Caco-2 (cell line): ENCODE measurements at regions not wholly inside any gene's neighbourhood (a gene's known extent, or its start where the extent isn't known, plus 50 kb on each side); places are given as distances from the start of the nearest gene placed in this dataset.

Experiments
- BruUV-seq: library from RNA; stranded (reverse); fragments of 400-500 nt; replicated peaks from 2 replicates; lab custom pipeline; 2021; lab: Mats Ljungman, UMichigan
- CTCF ChIA-PET: fragments of 300-600 bp; sonication (Branson Sonifier 250); formaldehyde crosslinking; loops from one replicate; lab custom pipeline; 2022; ENCODE audit warnings: antibody characterized with exemption; lab: Charles Lee
- POLR2A ChIA-PET: fragments of 300-600 bp; sonication (Branson Sonifier 250); formaldehyde crosslinking; loops from one replicate; lab custom pipeline; 2022; ENCODE audit warnings: antibody characterized with exemption; lab: Charles Lee
- DNase-seq, 2 experiments: peaks; one replicate each; pipeline versions ENCODE4 v3.0.0 to v3.0.0-alpha.2; 2020 to 2022
- H3K27me3 ChIP-seq: replicated peaks from 2 replicates; pipeline ENCODE4 v1.6.0; 2011; ENCODE audit warnings: low read length; ENCODE audit not compliant: control insufficient read depth, insufficient read depth
- H3K36me3 ChIP-seq: 2 replicates; pipeline ENCODE4 v1.5.1; 2011; ENCODE audit warnings: low read length; ENCODE audit not compliant: control insufficient read depth, insufficient read depth
- H3K4me1 ChIP-seq: fragments of 250-450 bp; sonication (Bioruptor Pico); 2 replicates; pipeline ENCODE4 v1.5.1; 2020; ENCODE audit warnings: mild to moderate bottlenecking
- H3K4me3 ChIP-seq: 2 replicates; pipeline ENCODE4 v1.5.1; 2011; ENCODE audit warnings: low read depth, mild to moderate bottlenecking, control low read depth, low read length
- H3K9me3 ChIP-seq: fragments of 250-450 bp; sonication (Bioruptor Pico); 2 replicates; pipeline ENCODE4 v1.5.1; 2020; ENCODE audit warnings: mild to moderate bottlenecking, moderate library complexity
- H3K27ac Mint-ChIP-seq: one replicate; pipeline ENCODE4 v1.8.0; 2022; ENCODE audit warnings: mixed read lengths; ENCODE audit not compliant: unreplicated experiment
- H3K27me3 Mint-ChIP-seq: one replicate; pipeline ENCODE4 v1.8.0; 2022; ENCODE audit warnings: mixed read lengths; ENCODE audit not compliant: insufficient read depth, unreplicated experiment
- H3K36me3 Mint-ChIP-seq: one replicate; pipeline ENCODE4 v1.8.0; 2022; ENCODE audit warnings: mild to moderate bottlenecking, mixed read lengths; ENCODE audit not compliant: insufficient read depth, unreplicated experiment
- H3K4me1 Mint-ChIP-seq: one replicate; pipeline ENCODE4 v1.8.0; 2022; ENCODE audit warnings: low read depth, mixed read lengths; ENCODE audit not compliant: unreplicated experiment
- H3K4me3 Mint-ChIP-seq: one replicate; pipeline ENCODE4 v1.8.0; 2022; ENCODE audit warnings: mild to moderate bottlenecking, moderate library complexity, mixed read lengths; ENCODE audit not compliant: unreplicated experiment
- H3K9me3 Mint-ChIP-seq: one replicate; pipeline ENCODE4 v1.8.0; 2022; ENCODE audit warnings: mixed read lengths; ENCODE audit not compliant: unreplicated experiment
- CTCF ChIP-seq, 2 experiments: fragments of 200-600 bp in 1 of 2; IDR thresholded peaks; 1 replicate in 1 of 2; 2 replicates in 1 of 2; pipeline versions ENCODE4 v1.5.1 to v1.8.0; 2011 to 2022; ENCODE audit warnings: antibody characterized with exemption in 1 of 2, control low read depth in 1 of 2, inconsistent platforms in 1 of 2, low read depth in 1 of 2, low read length in 1 of 2, mild to moderate bottlenecking in 1 of 2, moderate library complexity in 1 of 2; ENCODE audit not compliant: insufficient read depth in 1 of 2, severe bottlenecking in 1 of 2, unreplicated experiment in 1 of 2
- intact Hi-C: fragments of 100-400 bp; cut with micrococcal nuclease; formaldehyde crosslinking; loops from one replicate; pipeline ENCODE4 v1.10.0; 2022; ENCODE audit not compliant: unreplicated experiment

DNA sequence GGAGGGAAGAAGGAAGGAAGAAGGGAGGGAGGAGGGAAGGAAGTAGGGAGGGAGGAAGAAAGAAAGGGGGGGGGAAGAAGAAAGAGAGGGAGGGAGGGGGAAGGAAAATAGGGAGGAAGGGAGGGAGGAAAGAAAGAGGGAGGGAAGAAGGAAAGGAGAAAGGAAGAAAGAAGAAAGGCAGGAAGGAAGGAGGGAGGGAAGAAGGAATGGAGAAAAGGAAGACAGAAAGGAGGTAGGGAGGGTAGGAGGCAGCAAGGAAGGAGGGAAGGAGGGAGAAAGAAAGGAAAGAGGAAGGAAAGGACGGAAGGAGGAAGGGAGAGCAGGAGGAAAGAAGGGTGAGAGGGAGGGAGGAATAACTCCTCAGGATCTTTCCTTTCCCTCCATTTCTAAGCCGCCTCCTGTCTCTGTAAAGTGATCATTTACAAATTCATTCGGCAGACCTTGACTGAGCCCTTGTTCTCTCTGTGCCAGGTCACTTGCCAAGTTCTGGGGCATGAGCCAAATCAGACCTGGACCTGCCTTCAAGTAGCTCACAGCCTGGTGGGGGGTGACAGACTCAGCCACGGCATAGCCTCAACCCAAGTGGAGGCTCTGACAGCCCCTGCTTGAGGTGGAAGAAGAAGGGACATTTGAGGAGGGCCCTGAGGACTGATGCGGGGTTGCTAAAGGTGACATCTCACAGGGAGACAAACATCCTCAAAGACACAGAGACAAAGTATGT is 69.0 kb upstream of the HRH2 start:
- Histone ChIP-seq H3K27me3 (no peaks in the 10 kb centered on the region), H3K9me3 (no peaks in the 10 kb centered on the region), H3K36me3 (no peaks in the 10 kb centered on the region), H3K4me1 (no peaks in the 10 kb centered on the region), H3K4me3 (no peak overlapping the region)
- DNase-seq: no peak
- Mint-ChIP-seq H3K4me3 (no peak overlapping the region), H3K9me3 (peaks cover 2% of the 10 kb centered on the region), H3K4me1 (no peaks in the 10 kb centered on the region), H3K36me3 (no peaks in the 10 kb centered on the region), H3K27ac (no peak overlapping the region), H3K27me3 (peaks cover 5% of the 10 kb centered on the region)
- no TSS peak for BruUV-seq
- intact Hi-C loops: no loop called here
- TF ChIP-seq CTCF (IDR thresholded peaks at IDR 0.05; ENCODE audit: insufficient read depth in 1 of 2, low read depth in 1 of 2, low read length in 1 of 2, severe bottlenecking in 1 of 2, unreplicated experiment in 1 of 2): no peak
- CTCF ChIA-PET: no interaction called here
- POLR2A ChIA-PET: no interaction called here

DNA sequence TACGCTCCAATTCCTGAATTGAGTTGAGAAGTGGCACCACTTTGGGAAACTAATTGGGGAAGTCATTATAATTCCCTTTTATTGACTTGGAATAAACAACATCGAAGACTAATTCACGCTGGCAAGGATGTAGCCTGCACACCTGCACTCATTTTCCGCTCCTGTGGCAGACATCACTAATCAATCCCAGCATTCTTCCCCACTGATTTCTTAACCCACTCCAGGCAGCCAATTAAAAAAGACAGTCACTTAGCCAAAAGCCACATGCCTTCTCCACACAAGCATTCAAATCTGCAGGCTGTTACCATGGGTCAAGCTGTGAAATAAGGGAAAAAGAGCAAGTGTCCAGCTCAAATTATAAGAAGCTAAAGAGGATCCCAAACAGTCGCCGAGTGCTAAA is 68.2 kb upstream of the HRH2 start:
- no TSS peak for BruUV-seq
- no peak overlapping the region for H3K27ac Mint-ChIP-seq
- H3K4me1 ChIP-seq: no peaks in the 10 kb centered on the region

DNA sequence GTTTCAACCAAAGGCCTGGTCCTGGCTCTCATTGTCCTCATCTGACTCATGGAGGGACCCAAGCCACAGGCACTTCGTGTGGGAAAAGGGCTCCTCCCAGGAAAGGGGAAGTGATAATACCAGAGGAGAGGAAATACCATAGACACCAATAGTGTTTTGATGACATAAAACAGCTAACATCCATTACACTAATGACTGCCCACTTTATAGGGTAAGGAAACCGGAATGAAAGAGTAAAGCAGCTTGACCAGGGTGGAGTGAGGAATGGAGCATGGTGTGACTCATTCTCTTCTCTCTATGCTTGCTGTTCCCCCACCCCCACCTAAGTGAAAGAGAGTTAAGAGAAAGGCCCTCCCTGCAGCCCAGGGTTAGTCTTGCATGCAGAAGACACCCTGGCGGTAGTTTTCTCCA is 67.4 kb upstream of the HRH2 start:
- Histone ChIP-seq H3K9me3 (no peaks in the 10 kb centered on the region), H3K4me1 (no peaks in the 10 kb centered on the region), H3K36me3 (no peaks in the 10 kb centered on the region), H3K4me3 (no peak overlapping the region), H3K27me3 (no peaks in the 10 kb centered on the region)
- Mint-ChIP-seq H3K27ac (no peak overlapping the region), H3K4me3 (no peak overlapping the region), H3K36me3 (no peaks in the 10 kb centered on the region), H3K4me1 (no peaks in the 10 kb centered on the region), H3K27me3 (peaks cover 15% of the 10 kb centered on the region), H3K9me3 (peaks cover 15% of the 10 kb centered on the region)
- no peak for DNase-seq
- no TSS peak for BruUV-seq
- POLR2A ChIA-PET: no interaction called here
- intact Hi-C loops: no loop called here
- no peak for TF ChIP-seq CTCF (IDR thresholded peaks at IDR 0.05; ENCODE audit: insufficient read depth in 1 of 2, low read depth in 1 of 2, low read length in 1 of 2, severe bottlenecking in 1 of 2, unreplicated experiment in 1 of 2)
- CTCF ChIA-PET: no interaction called here

More for the DNA sequence above, 68.2 kb upstream of the HRH2 start:
- ChIA-PET POLR2A (no interaction called here), CTCF (no interaction called here)
- H3K27me3 ChIP-seq: no peaks in the 10 kb centered on the region
- Mint-ChIP-seq H3K9me3 (peaks cover 11% of the 10 kb centered on the region), H3K27me3 (peaks cover 12% of the 10 kb centered on the region), H3K36me3 (no peaks in the 10 kb centered on the region), H3K4me1 (no peaks in the 10 kb centered on the region), H3K4me3 (no peak overlapping the region)
- intact Hi-C loops: no loop called here
- no peak for TF ChIP-seq CTCF (IDR thresholded peaks at IDR 0.05; ENCODE audit: insufficient read depth in 1 of 2, low read depth in 1 of 2, low read length in 1 of 2, severe bottlenecking in 1 of 2, unreplicated experiment in 1 of 2)
- H3K9me3 ChIP-seq: no peaks in the 10 kb centered on the region
- H3K4me3 ChIP-seq: no peak overlapping the region
- no peaks in the 10 kb centered on the region for H3K36me3 ChIP-seq
- DNase-seq: no peak
